Liver (tissue), 3 donors: ENCODE measurements at regions not wholly inside any gene's neighbourhood (a gene's known extent, or its start where the extent isn't known, plus 50 kb on each side); places are given as distances from the start of the nearest gene placed in this dataset.

Source experiments
- EGR1 ChIP-seq, 2 donors: IDR thresholded peaks; 2 replicates each; pipeline ENCODE4 v1.6.1; 2016 to 2018; ENCODE audit warnings: antibody characterized with exemption in 2 of 2, low read depth in 2 of 2
- GABPA ChIP-seq, 2 donors: IDR thresholded peaks in 1 of 2; conservative IDR thresholded peaks in 1 of 2; 2 replicates each; pipeline ENCODE4 v1.6.1; 2016; ENCODE audit warnings: antibody characterized with exemption in 2 of 2, mild to moderate bottlenecking in 1 of 2, moderate library complexity in 1 of 2
- HNF4A ChIP-seq, 2 donors: conservative IDR thresholded peaks; 2 replicates each; pipeline ENCODE4 v1.6.1; 2016; ENCODE audit warnings: antibody characterized with exemption in 2 of 2, mild to moderate bottlenecking in 2 of 2
- JUND ChIP-seq, 2 donors: IDR thresholded peaks; 2 replicates each; pipeline ENCODE4 v1.6.1; 2016; ENCODE audit warnings: antibody characterized with exemption in 2 of 2
- RAD21 ChIP-seq, 2 donors: IDR thresholded peaks; 2 replicates each; pipeline ENCODE4 v1.6.1; 2016; ENCODE audit warnings: antibody characterized with exemption in 2 of 2, mild to moderate bottlenecking in 2 of 2
- RXRA ChIP-seq, 2 donors: IDR thresholded peaks; 2 replicates each; pipeline ENCODE4 v1.6.1; 2017 to 2018; ENCODE audit warnings: antibody characterized with exemption in 2 of 2, mild to moderate bottlenecking in 1 of 2
- SP1 ChIP-seq: IDR thresholded peaks from 2 replicates; pipeline ENCODE4 v1.6.1; 2018; ENCODE audit warnings: antibody characterized with exemption, mild to moderate bottlenecking
- TAF1 ChIP-seq: conservative IDR thresholded peaks from 2 replicates; pipeline ENCODE4 v1.6.1; 2016; ENCODE audit warnings: antibody characterized with exemption, mild to moderate bottlenecking
- YY1 ChIP-seq: IDR thresholded peaks from 2 replicates; pipeline ENCODE4 v1.6.1; 2016; ENCODE audit warnings: antibody characterized with exemption, mild to moderate bottlenecking
- TF ChIP-seq, protein P1 (sequence below): IDR thresholded peaks from 2 replicates; pipeline ENCODE4 v1.6.1; 2016; ENCODE audit warnings: antibody characterized with exemption
- TF ChIP-seq, protein P2 (sequence below): fragments of 150-350 bp; IDR thresholded peaks from 2 replicates; pipeline ENCODE4 v1.5.1; 2017; ENCODE audit warnings: improper control_type of control experiment, low read depth, low read length; ENCODE audit not compliant: missing input control
- TF ChIP-seq, protein P3 (sequence below): IDR thresholded peaks from 2 replicates; pipeline ENCODE4 v1.6.1; 2016; ENCODE audit warnings: antibody characterized with exemption, mild to moderate bottlenecking
- TF ChIP-seq, protein P4 (sequence below): IDR thresholded peaks from 2 replicates; pipeline ENCODE4 v1.6.1; 2016; ENCODE audit warnings: antibody characterized with exemption
- TF ChIP-seq, protein P5 (sequence below): IDR thresholded peaks from 2 replicates; pipeline ENCODE4 v1.6.1; 2016; ENCODE audit warnings: antibody characterized with exemption
- donor health status: healthy.
- donor health status: healthy.

DNA sequence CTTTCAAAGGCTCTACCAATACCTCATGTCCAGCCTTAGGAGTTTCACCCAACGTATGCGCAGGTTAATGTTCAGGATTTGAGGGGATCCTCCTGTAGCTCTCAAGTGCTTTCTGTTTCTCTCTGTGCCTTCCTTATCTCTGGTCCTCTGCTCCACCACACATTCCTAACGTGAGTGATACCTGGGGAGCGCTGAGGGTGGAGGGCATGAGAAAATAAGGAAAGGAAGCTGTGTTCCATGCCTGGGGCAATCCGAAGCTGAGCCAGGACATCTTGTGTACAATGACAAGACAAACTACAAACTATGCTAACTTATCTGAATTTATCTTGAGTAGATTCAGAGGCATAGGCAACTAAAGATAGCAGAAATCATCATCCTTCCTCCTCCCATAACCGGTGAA, 136.4 kb downstream of the SST start:
- TF ChIP-seq, protein P1, sequence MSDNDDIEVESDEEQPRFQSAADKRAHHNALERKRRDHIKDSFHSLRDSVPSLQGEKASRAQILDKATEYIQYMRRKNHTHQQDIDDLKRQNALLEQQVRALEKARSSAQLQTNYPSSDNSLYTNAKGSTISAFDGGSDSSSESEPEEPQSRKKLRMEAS, result no peak
- TF ChIP-seq, protein P2, sequence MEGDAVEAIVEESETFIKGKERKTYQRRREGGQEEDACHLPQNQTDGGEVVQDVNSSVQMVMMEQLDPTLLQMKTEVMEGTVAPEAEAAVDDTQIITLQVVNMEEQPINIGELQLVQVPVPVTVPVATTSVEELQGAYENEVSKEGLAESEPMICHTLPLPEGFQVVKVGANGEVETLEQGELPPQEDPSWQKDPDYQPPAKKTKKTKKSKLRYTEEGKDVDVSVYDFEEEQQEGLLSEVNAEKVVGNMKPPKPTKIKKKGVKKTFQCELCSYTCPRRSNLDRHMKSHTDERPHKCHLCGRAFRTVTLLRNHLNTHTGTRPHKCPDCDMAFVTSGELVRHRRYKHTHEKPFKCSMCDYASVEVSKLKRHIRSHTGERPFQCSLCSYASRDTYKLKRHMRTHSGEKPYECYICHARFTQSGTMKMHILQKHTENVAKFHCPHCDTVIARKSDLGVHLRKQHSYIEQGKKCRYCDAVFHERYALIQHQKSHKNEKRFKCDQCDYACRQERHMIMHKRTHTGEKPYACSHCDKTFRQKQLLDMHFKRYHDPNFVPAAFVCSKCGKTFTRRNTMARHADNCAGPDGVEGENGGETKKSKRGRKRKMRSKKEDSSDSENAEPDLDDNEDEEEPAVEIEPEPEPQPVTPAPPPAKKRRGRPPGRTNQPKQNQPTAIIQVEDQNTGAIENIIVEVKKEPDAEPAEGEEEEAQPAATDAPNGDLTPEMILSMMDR, result no peak
- TF ChIP-seq JUND (IDR thresholded peaks at IDR 0.05) (no peak), RAD21 (IDR thresholded peaks at IDR 0.05) (no peak), TAF1 (no peak), HNF4A (conservative IDR thresholded peaks at IDR 0.05) (no peak), RXRA (IDR thresholded peaks at IDR 0.05) (no peak), SP1 (no peak), EGR1 (IDR thresholded peaks at IDR 0.05; ENCODE audit: low read depth in 2 of 2) (no peak), GABPA (IDR thresholded peaks at IDR 0.05 in 1 of 2, conservative IDR thresholded peaks at IDR 0.05 in 1 of 2) (no peak), YY1 (no peak)
- TF ChIP-seq, protein P3, sequence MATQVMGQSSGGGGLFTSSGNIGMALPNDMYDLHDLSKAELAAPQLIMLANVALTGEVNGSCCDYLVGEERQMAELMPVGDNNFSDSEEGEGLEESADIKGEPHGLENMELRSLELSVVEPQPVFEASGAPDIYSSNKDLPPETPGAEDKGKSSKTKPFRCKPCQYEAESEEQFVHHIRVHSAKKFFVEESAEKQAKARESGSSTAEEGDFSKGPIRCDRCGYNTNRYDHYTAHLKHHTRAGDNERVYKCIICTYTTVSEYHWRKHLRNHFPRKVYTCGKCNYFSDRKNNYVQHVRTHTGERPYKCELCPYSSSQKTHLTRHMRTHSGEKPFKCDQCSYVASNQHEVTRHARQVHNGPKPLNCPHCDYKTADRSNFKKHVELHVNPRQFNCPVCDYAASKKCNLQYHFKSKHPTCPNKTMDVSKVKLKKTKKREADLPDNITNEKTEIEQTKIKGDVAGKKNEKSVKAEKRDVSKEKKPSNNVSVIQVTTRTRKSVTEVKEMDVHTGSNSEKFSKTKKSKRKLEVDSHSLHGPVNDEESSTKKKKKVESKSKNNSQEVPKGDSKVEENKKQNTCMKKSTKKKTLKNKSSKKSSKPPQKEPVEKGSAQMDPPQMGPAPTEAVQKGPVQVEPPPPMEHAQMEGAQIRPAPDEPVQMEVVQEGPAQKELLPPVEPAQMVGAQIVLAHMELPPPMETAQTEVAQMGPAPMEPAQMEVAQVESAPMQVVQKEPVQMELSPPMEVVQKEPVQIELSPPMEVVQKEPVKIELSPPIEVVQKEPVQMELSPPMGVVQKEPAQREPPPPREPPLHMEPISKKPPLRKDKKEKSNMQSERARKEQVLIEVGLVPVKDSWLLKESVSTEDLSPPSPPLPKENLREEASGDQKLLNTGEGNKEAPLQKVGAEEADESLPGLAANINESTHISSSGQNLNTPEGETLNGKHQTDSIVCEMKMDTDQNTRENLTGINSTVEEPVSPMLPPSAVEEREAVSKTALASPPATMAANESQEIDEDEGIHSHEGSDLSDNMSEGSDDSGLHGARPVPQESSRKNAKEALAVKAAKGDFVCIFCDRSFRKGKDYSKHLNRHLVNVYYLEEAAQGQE, result no peak
- TF ChIP-seq, protein P4, sequence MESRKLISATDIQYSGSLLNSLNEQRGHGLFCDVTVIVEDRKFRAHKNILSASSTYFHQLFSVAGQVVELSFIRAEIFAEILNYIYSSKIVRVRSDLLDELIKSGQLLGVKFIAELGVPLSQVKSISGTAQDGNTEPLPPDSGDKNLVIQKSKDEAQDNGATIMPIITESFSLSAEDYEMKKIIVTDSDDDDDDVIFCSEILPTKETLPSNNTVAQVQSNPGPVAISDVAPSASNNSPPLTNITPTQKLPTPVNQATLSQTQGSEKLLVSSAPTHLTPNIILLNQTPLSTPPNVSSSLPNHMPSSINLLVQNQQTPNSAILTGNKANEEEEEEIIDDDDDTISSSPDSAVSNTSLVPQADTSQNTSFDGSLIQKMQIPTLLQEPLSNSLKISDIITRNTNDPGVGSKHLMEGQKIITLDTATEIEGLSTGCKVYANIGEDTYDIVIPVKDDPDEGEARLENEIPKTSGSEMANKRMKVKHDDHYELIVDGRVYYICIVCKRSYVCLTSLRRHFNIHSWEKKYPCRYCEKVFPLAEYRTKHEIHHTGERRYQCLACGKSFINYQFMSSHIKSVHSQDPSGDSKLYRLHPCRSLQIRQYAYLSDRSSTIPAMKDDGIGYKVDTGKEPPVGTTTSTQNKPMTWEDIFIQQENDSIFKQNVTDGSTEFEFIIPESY, result no peak
- TF ChIP-seq, protein P5, sequence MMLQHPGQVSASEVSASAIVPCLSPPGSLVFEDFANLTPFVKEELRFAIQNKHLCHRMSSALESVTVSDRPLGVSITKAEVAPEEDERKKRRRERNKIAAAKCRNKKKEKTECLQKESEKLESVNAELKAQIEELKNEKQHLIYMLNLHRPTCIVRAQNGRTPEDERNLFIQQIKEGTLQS, result no peak
